Stimulated activated naive CD4-positive, alpha-beta T cell (primary cell): ENCODE measurements at regions not wholly inside any gene's neighbourhood (a gene's known extent, or its start where the extent isn't known, plus 50 kb on each side); places are given as distances from the start of the nearest gene placed in this dataset.

Experiments used
- DNase-seq, 6 experiments: peaks; one replicate each; lab custom pipeline; 2025; lab: John Stamatoyannopoulos, UW

DNA sequence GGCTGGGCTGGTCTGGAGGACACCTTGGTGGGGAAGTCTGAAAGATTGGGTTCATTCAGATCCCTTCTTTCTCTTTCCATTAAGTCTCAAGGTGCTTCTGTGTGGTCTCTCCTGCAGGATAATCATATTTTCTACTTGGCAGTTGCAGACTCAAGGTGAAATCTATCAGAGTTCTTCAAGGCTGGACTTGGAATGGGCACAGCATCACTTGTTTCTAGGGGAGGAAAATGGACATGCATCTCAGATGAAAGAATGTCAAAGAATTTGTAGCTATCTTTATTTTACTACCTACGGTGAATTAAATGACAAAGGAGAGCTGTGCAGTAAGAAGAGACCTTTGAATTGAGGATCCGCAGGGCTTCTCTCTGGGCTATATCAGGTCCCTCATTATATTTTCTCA lies 69.8 kb upstream of the PAPPA start:
- DNase-seq, result no peak

DNA sequence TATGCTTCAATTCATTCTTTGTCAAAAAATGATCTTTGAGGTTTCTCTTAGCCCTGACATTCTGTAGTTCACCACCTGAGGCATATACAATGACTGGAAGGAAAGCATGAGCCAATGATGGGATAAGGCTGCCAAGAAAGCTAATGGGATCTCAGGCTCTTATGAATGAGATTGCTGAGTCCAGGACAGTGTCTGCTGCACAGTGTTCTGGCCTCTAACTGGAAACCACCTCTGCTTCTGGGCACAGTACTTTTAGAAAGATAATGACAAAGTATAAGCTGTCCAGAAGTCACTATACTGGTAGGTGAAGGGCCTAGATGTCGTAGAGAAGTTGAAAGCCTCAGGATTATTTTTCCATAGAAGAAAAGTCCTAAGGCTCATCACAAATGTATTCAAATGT lies 69.1 kb upstream of the PAPPA start:
- no peak for DNase-seq

DNA sequence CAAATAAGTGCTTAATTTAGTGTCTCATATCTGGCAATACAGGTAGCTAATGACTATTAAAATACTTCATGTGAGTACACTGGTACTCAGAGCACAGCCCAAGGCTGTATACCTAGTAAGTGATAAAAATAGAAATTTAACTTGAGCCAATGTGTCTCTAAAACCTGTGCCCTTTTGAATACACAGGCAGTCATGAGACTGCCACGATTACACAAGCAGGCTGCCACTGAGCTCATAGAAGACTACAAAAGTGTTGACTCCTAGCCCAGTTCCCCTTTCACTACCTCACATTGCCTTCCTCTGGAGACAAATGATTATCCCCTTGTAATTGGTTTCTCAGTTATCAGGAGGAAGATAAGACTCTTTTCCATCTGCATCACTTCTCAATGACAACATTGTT lies 66.3 kb upstream of the PAPPA start:
- DNase-seq, result no peak

GRCh38 chr9:116087751-116088194 lies 65.8 kb upstream of the PAPPA start:
- no peak for DNase-seq

DNA sequence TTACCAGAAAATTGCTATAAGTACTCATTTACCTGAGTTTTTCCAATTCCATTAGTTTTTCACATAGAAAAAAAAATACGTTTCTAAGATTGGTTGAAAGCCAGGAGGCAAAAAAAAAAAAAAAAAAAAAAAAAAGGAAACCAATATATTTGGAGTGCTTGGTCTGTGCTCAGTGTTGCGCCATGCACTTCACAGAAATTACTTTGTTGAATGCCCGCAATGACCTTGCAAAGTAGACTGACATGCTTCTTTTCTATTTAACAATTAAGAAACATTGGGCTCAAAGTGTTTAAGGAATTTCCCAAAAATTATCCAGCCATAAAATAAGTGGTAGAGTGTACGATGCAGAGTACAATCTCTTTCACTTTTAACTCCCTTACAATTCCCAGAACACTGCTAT lies 65.2 kb upstream of the PAPPA start:
- no peak for DNase-seq

DNA sequence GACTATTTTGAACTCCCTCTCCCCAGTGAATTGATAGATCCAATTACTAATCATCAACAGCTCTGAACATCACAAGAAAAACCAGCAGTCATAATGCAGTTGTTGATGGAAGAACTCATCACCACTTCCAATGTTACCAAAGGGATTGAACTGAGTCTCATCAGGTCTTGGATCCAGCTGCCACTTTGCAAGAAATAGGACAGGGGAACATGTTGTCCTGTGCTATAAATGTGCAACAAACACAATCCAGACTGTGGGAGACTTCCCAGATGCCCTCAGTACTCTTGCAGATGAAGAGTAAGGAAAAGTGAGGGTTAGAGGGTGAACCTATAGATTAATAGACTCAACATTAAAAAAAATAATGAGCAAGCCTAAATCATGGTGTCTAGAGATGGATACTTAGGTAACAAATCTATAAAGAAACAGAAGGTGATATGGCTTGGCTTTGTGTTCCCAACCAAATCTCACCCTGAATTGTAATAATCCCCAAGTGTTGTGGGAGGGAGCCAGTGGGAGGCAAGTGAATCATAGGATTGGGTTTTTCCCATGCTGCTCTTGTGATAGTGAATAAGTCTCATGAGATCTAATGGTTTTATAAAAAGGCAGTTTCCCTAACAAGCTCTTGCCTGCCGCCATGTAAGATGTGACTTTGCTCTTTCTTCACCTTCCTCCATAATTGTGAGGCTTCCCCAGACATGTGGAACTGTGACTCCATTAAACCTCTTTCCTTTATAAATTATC lies 63.4 kb upstream of the PAPPA start:
- DNase-seq, result no peak

- no peak for DNase-seq
Observed at GRCh38 chr9:116094846-116095245, 58.7 kb upstream of the PAPPA start.

DNA sequence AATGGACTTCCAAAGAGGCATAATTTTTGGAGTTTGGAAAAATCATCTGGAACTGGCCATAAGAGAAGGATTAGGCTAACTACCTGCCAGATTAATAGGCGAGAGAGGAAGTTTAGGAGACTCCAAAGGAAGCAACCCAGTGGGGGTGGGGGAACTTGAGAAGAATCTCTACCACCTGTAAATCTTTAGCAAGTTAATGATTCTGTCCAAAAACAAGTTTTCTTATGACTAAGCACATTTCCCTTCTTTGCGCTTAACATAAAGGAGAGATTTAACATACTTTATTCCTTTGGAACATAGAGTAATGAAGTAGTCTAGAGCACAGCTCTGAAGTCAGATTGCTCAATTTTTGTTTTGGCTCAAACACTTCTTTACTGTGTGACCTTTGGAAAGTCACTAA lies 58.2 kb upstream of the PAPPA start:
- no peak for DNase-seq

- DNase-seq, result no peak
Observed at GRCh38 chr9:116096046-116096445, 57.5 kb upstream of the PAPPA start.

- no peak for DNase-seq
Observed at GRCh38 chr9:116096853-116097252, 56.7 kb upstream of the PAPPA start.

- DNase-seq, result no peak
Observed at GRCh38 chr9:116098476-116098875, 55.1 kb upstream of the PAPPA start.

DNA sequence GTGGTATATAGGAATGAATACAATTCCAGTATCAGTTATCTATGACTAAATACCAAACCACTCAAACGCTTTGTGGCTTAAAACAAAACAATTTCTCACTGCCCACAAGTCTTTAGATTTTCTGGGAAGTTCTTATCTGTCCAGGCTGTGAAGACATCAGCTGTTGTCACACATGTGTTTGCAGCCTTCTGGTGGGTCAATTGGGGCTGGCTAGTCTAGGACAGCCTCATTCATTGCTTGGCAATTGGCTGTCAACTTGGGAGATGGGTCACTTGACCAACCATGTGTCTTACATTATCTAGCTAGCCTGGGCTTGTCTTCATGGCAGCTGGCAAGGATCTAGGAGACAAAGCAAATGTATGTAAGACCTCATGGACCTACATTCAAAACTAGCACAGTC lies 53.8 kb upstream of the PAPPA start:
- no peak for DNase-seq

DNA sequence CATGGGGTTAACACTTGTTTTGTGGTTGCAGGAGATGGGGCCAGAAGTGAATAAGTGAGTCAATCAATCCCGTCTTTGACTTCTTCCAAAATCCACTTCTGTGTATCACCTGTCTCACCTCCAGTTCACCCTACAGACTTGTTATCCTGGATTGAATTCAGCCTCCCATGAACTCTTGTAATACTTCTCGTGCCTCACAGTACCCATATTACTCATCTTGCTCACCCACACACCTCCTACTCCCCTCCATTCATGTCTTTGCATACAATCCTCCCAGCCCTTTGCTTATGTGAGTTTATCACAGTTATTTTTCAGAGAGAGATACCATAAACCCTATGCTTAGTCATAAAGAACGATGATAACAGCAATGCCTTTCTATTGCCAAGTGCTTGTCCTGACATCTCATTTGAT lies 52.9 kb upstream of the PAPPA start:
- DNase-seq, result no peak

DNA sequence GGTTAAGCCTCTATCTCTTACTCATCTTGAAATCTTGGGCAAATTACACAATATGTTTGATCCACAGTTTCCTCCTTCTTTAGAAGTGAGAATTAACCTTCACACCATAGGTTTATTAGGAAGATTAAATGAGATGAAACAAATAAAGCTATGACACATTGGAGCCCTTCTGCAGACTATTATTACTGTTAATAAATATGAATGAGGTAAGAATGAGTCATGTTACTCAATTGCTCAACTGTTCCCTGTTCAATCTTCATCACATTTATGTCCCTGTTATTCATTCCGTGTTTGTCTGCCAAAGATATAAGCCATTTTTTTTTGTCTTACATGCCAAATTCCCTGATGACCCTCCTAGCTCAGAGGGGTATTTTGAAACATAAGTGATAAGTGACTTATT lies 52.1 kb upstream of the PAPPA start:
- DNase-seq, result no peak

GRCh38 chr9:116102596-116102995 lies 51.0 kb upstream of the PAPPA start:
- no peak for DNase-seq
